PC-3 (cell line): ENCODE measurements at regions not wholly inside any gene's neighbourhood (a gene's known extent, or its start where the extent isn't known, plus 50 kb on each side); places are given as distances from the start of the nearest gene placed in this dataset.

Experiments
- ATAC-seq: fragments of 200-7000 bp; cut with Tn5 transposase; 2 replicates; pipeline ENCODE4 v1.9.1; 2020; ENCODE audit warnings: mild to moderate bottlenecking, moderate library complexity
- BruUV-seq: library from RNA; stranded (reverse); fragments of 400-500 nt; replicated peaks from 2 replicates; lab custom pipeline; 2021; lab: Mats Ljungman, UMichigan
- CTCF ChIA-PET: fragments of 300-600 bp; sonication (Branson Sonifier 250); formaldehyde crosslinking; loops from one replicate; lab custom pipeline; 2022; ENCODE audit warnings: antibody characterized with exemption; lab: Charles Lee
- POLR2A ChIA-PET: fragments of 300-600 bp; sonication (Branson Sonifier 250); formaldehyde crosslinking; loops from one replicate; lab custom pipeline; 2022; ENCODE audit warnings: antibody characterized with exemption; ENCODE audit not compliant: unreplicated experiment; lab: Charles Lee
- DNase-seq: peaks from one replicate; pipeline ENCODE4 v3.0.0-alpha.2; 2015
- H2AFZ ChIP-seq: fragments of 300-600 bp; sonication (generic); 2 replicates; pipeline ENCODE4 v1.6.0; 2016; ENCODE audit warnings: antibody characterized with exemption, low read length
- H3F3A ChIP-seq: fragments of 300-600 bp; sonication (generic); one replicate; pipeline ENCODE4 v1.6.0; 2017; ENCODE audit warnings: antibody characterized with exemption, low read length, control low read depth, mild to moderate bottlenecking; ENCODE audit not compliant: unreplicated experiment
- H3K27ac ChIP-seq: fragments of 300-600 bp; sonication (generic); 2 replicates; pipeline ENCODE4 v1.5.1; 2016; ENCODE audit warnings: mild to moderate bottlenecking, low read length
- H3K27me3 ChIP-seq: fragments of 300-600 bp; sonication (generic); 2 replicates; pipeline ENCODE4 v1.6.1; 2016; ENCODE audit warnings: low read length, mixed read lengths
- H3K36me3 ChIP-seq: fragments of 300-600 bp; sonication (generic); 2 replicates; pipeline ENCODE4 v1.6.1; 2016; ENCODE audit warnings: low read depth, mixed run types, low read length, mixed read lengths
- H3K4me1 ChIP-seq: fragments of 300-600 bp; sonication (generic); 2 replicates; pipeline ENCODE4 v1.5.1; 2016; ENCODE audit warnings: low read length; ENCODE audit not compliant: insufficient read depth
- H3K4me2 ChIP-seq: fragments of 300-600 bp; sonication (generic); 2 replicates; pipeline ENCODE4 v1.6.0; 2016; ENCODE audit warnings: low read length
- H3K4me3 ChIP-seq: fragments of 300-600 bp; sonication (generic); 2 replicates; pipeline ENCODE4 v1.5.1; 2016; ENCODE audit warnings: mild to moderate bottlenecking, low read length, mixed read lengths
- H3K79me2 ChIP-seq: fragments of 300-600 bp; sonication (generic); 2 replicates; pipeline ENCODE4 v1.6.1; 2017; ENCODE audit warnings: low read length, mixed read lengths
- H3K9ac ChIP-seq: fragments of 300-600 bp; sonication (generic); 2 replicates; pipeline ENCODE4 v1.6.0; 2016; ENCODE audit warnings: mild to moderate bottlenecking, low read length
- H3K9me2 ChIP-seq: fragments of 300-600 bp; sonication (generic); replicated peaks from 2 replicates; pipeline ENCODE4 v1.6.1; 2016; ENCODE audit warnings: mixed run types, low read length, mixed read lengths
- H3K9me3 ChIP-seq: fragments of 300-600 bp; sonication (generic); 2 replicates; pipeline ENCODE4 v1.6.1; 2016; ENCODE audit warnings: low read length, mixed read lengths
- H4K20me1 ChIP-seq: fragments of 300-600 bp; sonication (generic); 2 replicates; pipeline ENCODE4 v1.6.1; 2016; ENCODE audit warnings: low read length, mixed read lengths
- EZH2 ChIP-seq: fragments of 300-600 bp; sonication (generic); IDR thresholded peaks from one replicate; pipeline ENCODE4 v1.6.1; 2017; ENCODE audit warnings: antibody characterized with exemption, mild to moderate bottlenecking, low read length; ENCODE audit not compliant: unreplicated experiment
- EZH2phosphoT487 ChIP-seq: fragments of 300-600 bp; sonication (generic); IDR thresholded peaks from 2 replicates; pipeline ENCODE4 v1.6.1; 2018; ENCODE audit warnings: mild to moderate bottlenecking, antibody characterized with exemption, low read length, borderline replicate concordance
- intact Hi-C: fragments of 100-400 bp; cut with micrococcal nuclease; formaldehyde crosslinking; loops from 2 replicates; pipeline ENCODE4 v1.9.0; 2023
- TF ChIP-seq, protein P1 (sequence below): fragments of 300-600 bp; sonication (generic); conservative IDR thresholded peaks from 2 replicates; pipeline ENCODE4 v1.5.1; 2017; ENCODE audit warnings: antibody characterized with exemption, low read depth, mild to moderate bottlenecking, low read length

DNA sequence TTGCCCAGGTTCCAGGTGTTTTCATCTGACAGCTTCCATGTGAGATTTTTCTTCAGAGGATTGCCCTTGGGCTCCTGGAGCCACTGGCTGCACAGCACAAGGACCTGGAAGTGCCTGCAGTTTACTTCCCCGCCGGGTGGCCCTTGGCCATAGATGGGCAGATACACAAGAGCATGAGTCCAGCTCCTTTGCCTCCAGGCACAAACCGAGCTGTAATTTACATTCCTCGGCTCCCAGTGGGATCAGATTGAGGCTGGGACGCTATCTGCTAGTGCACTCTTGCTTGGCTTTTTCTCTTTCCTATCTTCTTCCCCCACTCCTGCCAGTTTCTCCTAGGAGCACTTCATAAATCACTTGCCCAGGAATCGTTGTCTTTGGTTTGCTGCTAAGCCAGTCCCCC is 85.4 kb upstream of the RALY start:
- Histone ChIP-seq H3K9me2 (no peaks in the 10 kb centered on the region), H4K20me1 (no peaks in the 10 kb centered on the region), H3K9ac (no peak overlapping the region), H3K4me2 (no peak overlapping the region), H3K27me3 (no peaks in the 10 kb centered on the region), H3K36me3 (no peaks in the 10 kb centered on the region), H3F3A (no peaks in the 10 kb centered on the region), H3K4me3 (no peak overlapping the region), H3K79me2 (no peaks in the 10 kb centered on the region), H3K27ac (no peak overlapping the region), H2AFZ (peak overlapping the region; percentile 21; the same call in 1 of the 2 replicates), H3K9me3 (no peaks in the 10 kb centered on the region), H3K4me1 (no peaks in the 10 kb centered on the region)
- TF ChIP-seq, protein P1, sequence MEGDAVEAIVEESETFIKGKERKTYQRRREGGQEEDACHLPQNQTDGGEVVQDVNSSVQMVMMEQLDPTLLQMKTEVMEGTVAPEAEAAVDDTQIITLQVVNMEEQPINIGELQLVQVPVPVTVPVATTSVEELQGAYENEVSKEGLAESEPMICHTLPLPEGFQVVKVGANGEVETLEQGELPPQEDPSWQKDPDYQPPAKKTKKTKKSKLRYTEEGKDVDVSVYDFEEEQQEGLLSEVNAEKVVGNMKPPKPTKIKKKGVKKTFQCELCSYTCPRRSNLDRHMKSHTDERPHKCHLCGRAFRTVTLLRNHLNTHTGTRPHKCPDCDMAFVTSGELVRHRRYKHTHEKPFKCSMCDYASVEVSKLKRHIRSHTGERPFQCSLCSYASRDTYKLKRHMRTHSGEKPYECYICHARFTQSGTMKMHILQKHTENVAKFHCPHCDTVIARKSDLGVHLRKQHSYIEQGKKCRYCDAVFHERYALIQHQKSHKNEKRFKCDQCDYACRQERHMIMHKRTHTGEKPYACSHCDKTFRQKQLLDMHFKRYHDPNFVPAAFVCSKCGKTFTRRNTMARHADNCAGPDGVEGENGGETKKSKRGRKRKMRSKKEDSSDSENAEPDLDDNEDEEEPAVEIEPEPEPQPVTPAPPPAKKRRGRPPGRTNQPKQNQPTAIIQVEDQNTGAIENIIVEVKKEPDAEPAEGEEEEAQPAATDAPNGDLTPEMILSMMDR = no peak
- TF ChIP-seq EZH2 (no peak), EZH2phosphoT487 (no peak)
- DNase-seq (no peak), ATAC-seq (no peak)
- POLR2A ChIA-PET = no interaction called here
- BruUV-seq = no TSS peak
- CTCF ChIA-PET = interaction anchor here (0.6 kb wide), 1 partner anchor 163 kb away, joined by 3 read pairs; no protein-coding TSS in a partner anchor
- intact Hi-C loops = no loop called here

DNA sequence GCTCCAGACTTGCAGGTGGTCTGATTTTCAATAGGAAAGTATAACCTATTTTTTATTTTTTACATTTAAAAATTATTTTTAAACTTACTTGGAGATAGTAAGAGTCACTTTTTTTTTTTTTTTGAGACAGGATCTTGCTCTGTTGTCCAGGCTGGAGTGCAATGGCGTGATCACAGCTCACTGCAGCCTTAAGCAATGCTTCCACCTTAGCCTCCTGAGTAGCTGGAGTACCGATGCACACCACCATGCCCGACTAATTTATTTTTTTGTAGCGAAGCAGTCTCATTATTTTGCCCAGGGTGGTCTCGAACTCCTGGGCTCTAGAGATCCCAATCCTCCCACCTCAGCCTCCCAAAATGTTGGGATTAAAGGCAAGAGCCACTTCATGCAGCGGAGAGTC is 84.8 kb upstream of the RALY start:
- Histone ChIP-seq H3F3A (no peaks in the 10 kb centered on the region), H4K20me1 (no peaks in the 10 kb centered on the region), H3K4me3 (no peak overlapping the region), H3K27me3 (no peaks in the 10 kb centered on the region), H2AFZ (no peak overlapping the region; the same call in 1 of the 2 replicates), H3K9me2 (no peaks in the 10 kb centered on the region), H3K9ac (no peak overlapping the region), H3K4me1 (no peaks in the 10 kb centered on the region), H3K27ac (no peak overlapping the region), H3K4me2 (no peak overlapping the region), H3K79me2 (no peaks in the 10 kb centered on the region), H3K9me3 (no peaks in the 10 kb centered on the region), H3K36me3 (no peaks in the 10 kb centered on the region)
- no peak for TF ChIP-seq EZH2
- TF ChIP-seq, protein P1 = no peak
- TF ChIP-seq EZH2phosphoT487 = no peak
- DNase-seq (no peak), ATAC-seq (no peak)
- ChIA-PET POLR2A (interaction anchor here (0.5 kb wide), 1 partner anchor 105 kb away, joined by 5 read pairs; no protein-coding TSS in a partner anchor), CTCF (no interaction called here)
- BruUV-seq = no TSS peak
- intact Hi-C loops = no loop called here

DNA sequence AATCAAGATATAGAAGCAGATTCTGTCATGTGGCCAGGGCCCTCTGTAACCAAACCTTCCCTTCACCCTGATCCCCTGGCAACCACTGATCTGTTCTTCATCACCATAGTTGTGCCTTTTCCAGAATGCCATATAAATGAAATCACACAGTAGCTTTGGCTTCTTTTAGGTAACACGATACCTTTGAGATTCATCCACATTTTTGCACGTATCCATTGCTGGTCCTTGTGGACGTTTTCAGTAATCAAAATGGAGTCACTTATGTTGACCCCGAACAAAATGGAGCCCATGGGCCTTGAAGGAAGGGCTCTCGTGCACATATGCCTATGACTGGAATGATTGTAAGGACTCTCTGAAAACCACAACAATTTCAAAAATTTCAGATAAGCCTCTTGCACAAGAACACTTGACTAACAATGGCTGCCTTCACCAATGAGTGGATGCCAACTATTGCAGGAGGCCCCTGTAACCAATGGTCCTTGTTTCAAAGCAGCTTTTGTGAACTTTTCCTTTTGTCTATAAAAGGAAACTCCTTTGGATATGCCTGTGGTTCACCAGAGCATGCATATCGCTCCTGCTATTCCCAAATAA is 84.3 kb upstream of the RALY start:
- Histone ChIP-seq H3F3A (no peaks in the 10 kb centered on the region), H3K9me3 (no peaks in the 10 kb centered on the region), H3K79me2 (no peaks in the 10 kb centered on the region), H4K20me1 (no peaks in the 10 kb centered on the region), H3K4me1 (no peaks in the 10 kb centered on the region), H3K9me2 (no peaks in the 10 kb centered on the region), H3K27ac (no peak overlapping the region), H3K9ac (no peak overlapping the region), H3K4me3 (no peak overlapping the region), H3K36me3 (no peaks in the 10 kb centered on the region), H3K27me3 (no peaks in the 10 kb centered on the region), H3K4me2 (no peak overlapping the region), H2AFZ (peak overlapping the region; percentile 55)
- peak; percentile 60 for DNase-seq
- ChIA-PET CTCF (no interaction called here), POLR2A (interaction anchor here (0.5 kb wide), 1 partner anchor 106 kb away, joined by 5 read pairs; no protein-coding TSS in a partner anchor)
- TF ChIP-seq EZH2 (no peak), EZH2phosphoT487 (no peak)
- TF ChIP-seq, protein P1 = no peak
- intact Hi-C loops = no loop called here
- ATAC-seq = peak; percentile 27; the same call in 1 of the 2 replicates
- no TSS peak for BruUV-seq
